Left kidney (tissue), 1 donor: ENCODE measurements at regions not wholly inside any gene's neighbourhood (a gene's known extent, or its start where the extent isn't known, plus 50 kb on each side); places are given as distances from the start of the nearest gene placed in this dataset.

Source experiments
- DNase-seq: peaks from one replicate; pipeline ENCODE4 v3.0.0-alpha.2; 2013

- peak; percentile 85 for DNase-seq
Measured at GRCh38 chr16:51592001-51592501, 441.0 kb upstream of the SALL1 start.

GRCh38 chr16:51591480-51591879 lies 440.4 kb upstream of the SALL1 start:
- no peak for DNase-seq

GRCh38 chr16:51579652-51580360 lies 428.7 kb upstream of the SALL1 start:
- DNase-seq, result peak; percentile 51

DNA sequence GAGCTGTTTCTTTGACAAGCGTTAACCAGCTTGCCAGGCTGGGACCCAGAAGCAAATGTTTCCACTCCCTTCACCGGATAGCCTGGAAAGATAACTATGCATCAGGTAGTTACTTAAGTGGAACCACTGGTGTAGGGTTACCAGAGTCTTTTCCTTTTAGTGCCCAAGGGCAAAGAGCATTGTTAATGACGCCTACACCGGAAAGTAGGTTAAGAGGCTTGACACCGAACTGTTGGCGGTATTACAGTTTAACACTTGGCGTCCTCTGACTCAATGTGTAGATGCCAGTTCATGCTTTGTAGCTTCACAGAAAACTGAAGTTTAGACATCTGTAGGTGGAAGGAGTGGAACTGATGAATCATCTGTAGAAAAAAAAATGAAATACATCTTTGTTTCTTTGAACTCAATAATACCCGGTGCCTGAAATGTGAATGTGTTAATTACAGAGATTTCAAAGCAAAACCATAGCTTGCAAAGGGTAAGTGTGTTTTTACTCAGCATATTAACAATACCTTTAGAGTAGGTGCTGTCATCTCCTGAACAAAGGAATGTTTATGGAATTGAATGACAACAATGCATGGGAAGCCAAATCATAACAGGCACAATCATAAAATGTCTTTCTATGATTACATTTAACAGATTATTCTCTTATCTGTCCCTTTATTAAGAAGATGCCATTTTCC lies 426.7 kb upstream of the SALL1 start:
- DNase-seq, result peak; percentile 87

DNA sequence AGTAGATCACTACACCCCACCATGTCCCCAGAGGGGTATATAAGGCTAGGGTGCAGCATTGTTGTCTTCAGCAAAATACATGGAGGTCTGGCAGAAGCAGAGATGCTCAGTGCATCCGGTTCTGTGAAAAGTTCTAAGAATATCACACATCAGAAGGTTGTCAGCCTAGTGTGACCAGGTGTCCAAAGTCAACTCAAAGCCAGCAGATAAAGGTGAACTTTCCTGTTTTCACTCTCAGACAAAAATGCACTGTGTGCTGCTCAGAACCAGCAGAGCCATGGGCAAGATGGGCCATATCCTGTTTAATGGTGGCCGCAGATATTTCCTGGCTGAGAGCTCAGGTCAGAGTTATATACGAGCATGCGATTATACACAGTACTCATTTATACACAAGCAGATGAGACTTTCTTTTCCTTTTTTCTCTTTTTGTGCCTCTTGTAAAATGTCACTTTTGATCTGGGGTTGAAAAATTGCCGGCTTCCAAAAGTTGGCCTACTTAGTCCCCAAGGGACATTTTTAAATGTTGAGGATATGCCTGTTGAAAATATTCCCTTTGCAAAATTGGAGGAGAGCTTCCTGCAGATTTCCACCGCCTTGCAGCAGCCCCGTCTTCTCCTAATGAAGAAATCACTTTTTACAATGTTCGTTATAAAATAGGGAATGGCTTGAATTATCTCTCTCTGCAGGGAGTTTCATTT lies 425.6 kb upstream of the SALL1 start:
- DNase-seq, result no peak

GRCh38 chr16:51573191-51573590 lies 422.1 kb upstream of the SALL1 start:
- DNase-seq, result no peak

DNA sequence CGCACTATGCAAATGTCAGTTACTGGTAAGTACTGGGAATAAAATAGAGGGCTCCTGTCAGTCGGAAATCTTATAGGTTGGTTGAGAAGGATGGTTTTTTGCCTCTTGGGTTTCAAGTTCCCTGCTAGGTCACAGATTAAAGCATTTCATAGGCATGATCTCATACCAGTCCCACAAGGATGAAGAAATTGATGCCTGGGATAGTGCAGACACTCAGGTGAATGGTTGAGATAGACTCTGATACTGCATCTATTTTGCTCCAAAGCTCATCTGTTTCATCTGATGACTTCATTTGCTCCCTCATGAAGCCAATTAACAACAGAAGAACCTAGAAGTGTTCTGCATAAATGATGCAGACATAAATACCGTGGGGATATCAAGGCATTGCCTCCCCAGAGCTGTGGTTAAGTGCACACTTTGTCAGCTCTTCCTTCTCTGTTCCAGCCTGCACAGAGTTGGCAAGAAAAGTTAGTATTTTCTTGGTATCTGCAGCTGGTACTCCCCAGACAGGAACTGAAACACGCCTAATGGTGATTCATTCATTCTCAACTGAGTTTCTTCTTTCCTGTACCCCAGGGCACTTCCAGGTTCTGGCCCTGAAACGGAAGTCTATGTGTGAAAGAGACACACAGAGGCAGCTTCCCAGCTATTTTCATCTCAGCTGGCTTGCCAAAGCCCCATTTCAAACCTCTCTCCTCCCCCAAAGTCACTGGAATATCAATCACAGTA lies 418.3 kb upstream of the SALL1 start:
- no peak for DNase-seq

DNA sequence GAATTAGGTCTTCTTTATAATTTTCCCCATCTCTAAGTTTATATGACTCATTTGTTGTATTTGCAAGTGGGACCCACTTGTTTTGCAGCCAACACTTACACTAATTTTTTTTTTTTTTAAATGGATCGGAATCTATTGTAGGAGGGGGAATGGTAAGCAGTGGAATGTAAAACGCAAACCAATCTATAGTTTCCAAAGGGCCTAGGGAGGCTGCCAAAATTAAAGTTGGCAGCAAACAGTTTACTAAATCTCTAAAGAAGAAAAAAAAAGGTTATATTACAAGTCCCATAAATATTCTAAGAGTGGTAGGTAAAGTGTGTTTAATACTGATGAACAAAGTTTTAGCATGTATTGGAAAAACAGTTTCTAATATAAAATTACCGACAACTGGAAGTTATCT lies 416.8 kb upstream of the SALL1 start:
- DNase-seq, result no peak

DNA sequence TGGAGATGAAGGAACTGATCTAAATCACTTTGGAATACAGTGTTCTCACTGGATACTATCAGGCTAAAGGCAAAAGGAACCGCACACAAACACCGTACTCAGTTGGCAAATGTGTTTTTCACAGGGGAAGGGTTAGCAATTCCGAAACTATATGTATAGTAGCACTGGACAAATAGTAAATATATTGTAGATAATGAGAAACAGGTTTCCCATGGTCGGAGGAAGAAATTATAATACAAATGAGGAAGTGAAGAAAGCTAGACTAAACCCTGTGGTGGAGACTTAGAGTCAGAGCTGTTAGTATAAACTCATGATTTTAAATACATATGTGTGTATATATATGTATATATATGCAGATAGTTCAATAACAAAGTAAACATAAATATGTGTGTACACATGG lies 414.1 kb upstream of the SALL1 start:
- DNase-seq, result no peak

DNA sequence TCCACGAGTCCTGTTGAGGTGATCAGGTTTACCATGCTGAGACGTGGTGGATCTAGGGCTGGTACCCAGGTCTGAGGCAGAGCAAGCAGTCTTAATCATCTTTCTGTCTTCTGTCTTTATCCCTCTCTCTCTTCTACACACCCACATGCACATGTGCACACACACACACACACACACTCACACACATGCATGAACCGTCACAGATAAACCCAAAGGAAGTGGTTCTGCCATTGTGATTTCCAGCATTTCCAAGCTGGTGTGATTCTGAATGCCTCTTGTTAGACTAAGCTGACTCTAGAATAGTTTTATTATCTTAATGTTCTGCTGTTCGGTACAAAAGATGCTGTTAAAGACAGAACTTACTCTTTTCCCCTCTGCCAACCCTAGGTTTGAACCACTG lies 411.8 kb upstream of the SALL1 start:
- no peak for DNase-seq

- no peak for DNase-seq
Measured at GRCh38 chr16:51559901-51560300, 408.8 kb upstream of the SALL1 start.

GRCh38 chr16:51557670-51558069 lies 406.6 kb upstream of the SALL1 start:
- no peak for DNase-seq

- peak; percentile 62 for DNase-seq
Measured at GRCh38 chr16:51556694-51557340, 405.7 kb upstream of the SALL1 start.

DNA sequence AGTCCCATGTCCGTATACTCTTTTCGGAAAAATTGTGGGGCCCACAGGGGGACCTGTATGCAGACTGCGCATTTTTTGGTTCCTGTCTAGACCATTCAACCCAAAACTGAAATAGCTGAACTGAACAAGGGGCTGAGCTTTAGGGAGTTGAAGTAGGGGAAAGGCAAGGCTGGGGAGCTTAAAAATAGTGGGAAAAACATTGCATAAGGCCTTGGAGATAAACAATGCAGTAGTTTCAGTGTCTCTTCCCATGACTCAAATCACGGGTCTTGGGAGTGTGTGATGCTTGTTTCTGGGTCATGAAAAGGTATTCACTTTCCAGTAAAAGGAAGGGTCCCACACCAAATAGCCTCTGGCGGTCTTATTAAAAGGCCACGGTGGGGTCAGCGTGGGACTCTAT lies 402.8 kb upstream of the SALL1 start:
- no peak for DNase-seq

DNA sequence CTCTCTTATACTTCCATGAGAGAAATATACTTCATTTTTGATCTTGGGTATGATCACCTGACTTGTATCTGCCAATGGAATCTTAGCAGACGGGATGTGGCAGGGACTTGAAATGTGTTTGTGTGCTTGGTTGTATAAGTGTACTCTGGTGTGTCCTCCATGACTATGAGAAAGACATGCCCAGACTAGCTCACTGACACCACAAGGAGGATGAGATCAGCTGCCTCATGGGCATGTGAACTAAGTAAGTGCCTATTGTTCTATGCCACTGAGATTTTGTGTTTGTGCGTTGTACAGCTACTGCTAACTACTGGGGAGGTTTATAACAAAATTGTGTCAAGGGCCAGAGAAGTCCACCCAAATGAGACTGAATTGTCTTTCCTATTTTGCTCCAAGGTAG lies 402.2 kb upstream of the SALL1 start:
- no peak for DNase-seq

DNA sequence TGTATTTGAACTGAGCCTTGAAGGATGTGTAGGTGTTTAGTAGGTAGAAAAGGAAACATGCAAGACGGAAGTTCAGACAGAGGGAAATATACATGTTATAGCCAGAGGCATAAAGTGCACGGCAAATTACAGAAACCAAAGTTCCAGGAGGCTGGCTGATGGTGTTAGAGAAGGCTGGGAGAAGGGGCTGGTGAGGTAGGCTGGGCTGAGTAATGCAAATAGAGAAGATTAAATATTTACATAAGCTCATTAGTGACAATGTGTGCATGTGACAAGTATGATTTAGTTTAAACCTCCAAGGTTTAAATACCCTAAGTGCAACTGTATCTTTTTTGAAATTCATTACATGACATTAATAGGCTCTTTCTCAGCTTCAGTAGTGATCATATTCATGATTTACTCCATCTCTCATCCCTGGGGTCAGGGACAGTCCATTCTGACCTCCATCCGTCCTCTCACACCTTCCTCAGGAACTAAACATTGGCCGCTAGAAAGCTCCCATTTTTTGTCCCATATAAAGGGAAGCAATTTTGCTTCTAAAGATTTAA lies 399.8 kb upstream of the SALL1 start:
- DNase-seq, result no peak

- no peak for DNase-seq
Measured at GRCh38 chr16:51549836-51550235, 398.8 kb upstream of the SALL1 start.

GRCh38 chr16:51545951-51546350 lies 394.9 kb upstream of the SALL1 start:
- no peak for DNase-seq

- peak; percentile 73 for DNase-seq
Measured at GRCh38 chr16:51544851-51545467, 393.9 kb upstream of the SALL1 start.

DNA sequence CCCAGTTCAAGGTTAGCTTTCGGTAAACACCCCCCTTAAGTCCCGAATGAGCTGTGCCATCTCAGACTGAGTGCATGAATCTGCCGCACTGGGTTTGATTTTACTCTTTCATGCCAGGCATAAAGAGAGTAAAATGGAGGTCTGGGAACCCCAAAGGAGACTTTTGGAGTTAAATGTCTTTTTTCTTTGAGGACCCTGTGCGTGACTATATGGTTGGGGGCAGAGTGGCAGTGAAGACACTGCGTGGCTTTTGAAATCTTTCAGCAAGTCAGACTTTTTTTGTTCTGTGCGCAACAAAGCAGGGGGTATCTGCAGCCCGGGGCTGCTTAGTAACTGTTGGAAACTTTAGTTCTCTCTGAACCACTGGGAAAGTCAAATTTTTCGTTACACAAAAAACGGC lies 392.9 kb upstream of the SALL1 start:
- DNase-seq, result no peak
